Right lobe of liver (tissue), 6 donors: ENCODE measurements at regions not wholly inside any gene's neighbourhood (a gene's known extent, or its start where the extent isn't known, plus 50 kb on each side); places are given as distances from the start of the nearest gene placed in this dataset.
"Not testable (repeated sequence)": the region's sequence is repeated elsewhere in the genome, so short reads cannot be mapped to it uniquely, and the experiment has no call there.

Experiments
- ATAC-seq, 4 donors: fragments of 200-7000 bp; cut with Tn5 transposase; one replicate each; pipeline ENCODE4 v1.9.1; 2020; ENCODE audit warnings: mild to moderate bottlenecking in 4 of 4, moderate library complexity in 4 of 4
- DNase-seq, 3 donors: peaks; one replicate each; pipeline ENCODE4 v3.0.0-alpha.2; 2020
- H3K27ac ChIP-seq, 3 donors: fragments of 200-600 bp; one replicate each; pipeline ENCODE4 v1.8.0; 2022
- H3K27me3 ChIP-seq, 2 donors: fragments of 200-600 bp; one replicate each; pipeline ENCODE4 v1.8.0; 2022
- H3K36me3 ChIP-seq, 4 donors: fragments of 200-600 bp; sonication (generic) in 1 of 4; one replicate each; pipeline versions ENCODE4 v1.5.1 to v1.8.0; 2017 to 2022; ENCODE audit warnings: control low read depth in 1 of 4
- H3K4me1 ChIP-seq, 4 donors: fragments of 200-600 bp; sonication (generic) in 1 of 4; one replicate each; pipeline versions ENCODE4 v1.5.1 to v1.8.0; 2017 to 2022; ENCODE audit warnings: control low read depth in 1 of 4
- H3K4me3 ChIP-seq, 3 donors: fragments of 200-600 bp; one replicate each; pipeline ENCODE4 v1.8.0; 2022
- H3K9me3 ChIP-seq, 4 donors: fragments of 200-600 bp; sonication (generic) in 1 of 4; one replicate each; pipeline versions ENCODE4 v1.5.1 to v1.8.0; 2017 to 2022; ENCODE audit warnings: control low read depth in 1 of 4
- CTCF ChIP-seq, 4 donors: fragments of 200-600 bp in 3 of 4; fragments of 450-650 bp in 1 of 4; IDR thresholded peaks; one replicate each; pipeline versions ENCODE4 v1.5.1 to v1.8.0; 2016 to 2022; ENCODE audit warnings: antibody characterized with exemption in 4 of 4, mild to moderate bottlenecking in 2 of 4
- POLR2A ChIP-seq: fragments of 450-650 bp; IDR thresholded peaks from one replicate; pipeline ENCODE4 v1.6.1; 2017; ENCODE audit warnings: antibody characterized with exemption, mild to moderate bottlenecking
- WGBS: methylation state at CpG from one replicate; pipeline ENCODE4 v1.1.6; 2018; ENCODE audit warnings: low coverage, low lambda C conversion rate; ENCODE audit not compliant: insufficient coverage; ENCODE audit errors: missing lambda C conversion rate; 5-methylcytosine and 5-hydroxymethylcytosine counted together
- intact Hi-C, 2 donors: fragments of 100-400 bp; cut with DNase I; formaldehyde crosslinking; loops; one replicate each; pipeline versions ENCODE4 v1.11.2 to v1.14.1; 2022
- donor health status: DM: no; HTN: yes; CAD: no.
- donor health status: DM: no; HTN: no; CAD: no.
- donor health status: DM: no; HTN: no; CAD: no.
- donor health status: DM: no; HTN: yes; CAD: no.
- donor health status: DM: no; HTN: yes; CAD: no.

DNA sequence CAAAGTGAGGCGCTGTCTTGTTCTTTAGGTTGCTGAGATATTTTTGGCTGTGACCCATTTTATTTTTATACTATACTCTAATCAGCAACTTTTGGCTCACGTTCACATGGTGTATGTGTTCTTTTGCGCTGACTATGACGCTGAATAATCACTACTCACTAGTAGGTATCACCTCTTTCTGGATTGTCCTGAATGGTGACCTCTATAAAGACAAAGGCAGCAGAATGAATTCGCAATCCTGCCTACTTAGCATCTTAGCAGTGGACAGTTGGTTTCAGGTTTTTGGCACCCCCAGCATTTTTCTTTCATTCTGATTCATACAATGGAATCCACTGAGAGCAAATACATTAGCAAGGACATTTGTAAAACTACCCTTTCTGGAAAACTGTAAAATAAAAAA, 351.3 kb downstream of the JRKL start:
- intact Hi-C loops, result no loop called here
- no peaks in the 10 kb centered on the region for H3K9me3 ChIP-seq
- TF ChIP-seq CTCF (IDR thresholded peaks at IDR 0.05), result no peak
- TF ChIP-seq POLR2A, result no peak
- 58% methylated on average over 5 of the region's 5 CpGs for WGBS
- no peak overlapping the region for H3K27ac ChIP-seq
- no peak for ATAC-seq
- H3K27me3 ChIP-seq, result no peaks in the 10 kb centered on the region
- no peak overlapping the region for H3K4me3 ChIP-seq
- no peaks in the 10 kb centered on the region for H3K36me3 ChIP-seq
- DNase-seq, result no peak
- H3K4me1 ChIP-seq, result no peaks in the 10 kb centered on the region

DNA sequence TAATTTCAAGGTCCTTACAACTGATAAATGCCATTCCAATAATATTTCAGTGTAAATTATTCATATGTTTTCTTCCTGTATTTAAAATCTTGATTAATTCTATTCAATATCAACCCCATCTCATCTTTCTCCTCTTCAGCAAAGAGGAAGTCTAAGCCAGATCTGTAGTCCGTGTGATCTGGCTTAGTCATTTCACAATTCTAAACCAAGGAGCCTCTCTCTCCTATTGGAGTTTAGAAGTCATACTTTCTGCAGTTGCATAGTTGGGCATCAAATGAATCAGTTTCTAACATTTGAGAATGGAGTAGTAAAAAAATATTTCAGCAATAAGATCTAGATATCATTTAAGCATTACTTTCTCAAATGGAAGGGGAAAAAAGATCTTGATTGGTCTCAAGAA, 354.9 kb downstream of the JRKL start:
- intact Hi-C loops, result no loop called here
- ATAC-seq (no peak), DNase-seq (no peak)
- no peak overlapping the region for H3K4me3 ChIP-seq
- H3K4me1 ChIP-seq, result no peaks in the 10 kb centered on the region
- H3K27me3 ChIP-seq, result no peaks in the 10 kb centered on the region
- no peak overlapping the region for H3K27ac ChIP-seq
- TF ChIP-seq POLR2A (no peak), CTCF (IDR thresholded peaks at IDR 0.05) (no peak)
- WGBS, result 0% methylated on average over 1 of the region's 1 CpG
- no peaks in the 10 kb centered on the region for H3K9me3 ChIP-seq
- no peaks in the 10 kb centered on the region for H3K36me3 ChIP-seq

DNA sequence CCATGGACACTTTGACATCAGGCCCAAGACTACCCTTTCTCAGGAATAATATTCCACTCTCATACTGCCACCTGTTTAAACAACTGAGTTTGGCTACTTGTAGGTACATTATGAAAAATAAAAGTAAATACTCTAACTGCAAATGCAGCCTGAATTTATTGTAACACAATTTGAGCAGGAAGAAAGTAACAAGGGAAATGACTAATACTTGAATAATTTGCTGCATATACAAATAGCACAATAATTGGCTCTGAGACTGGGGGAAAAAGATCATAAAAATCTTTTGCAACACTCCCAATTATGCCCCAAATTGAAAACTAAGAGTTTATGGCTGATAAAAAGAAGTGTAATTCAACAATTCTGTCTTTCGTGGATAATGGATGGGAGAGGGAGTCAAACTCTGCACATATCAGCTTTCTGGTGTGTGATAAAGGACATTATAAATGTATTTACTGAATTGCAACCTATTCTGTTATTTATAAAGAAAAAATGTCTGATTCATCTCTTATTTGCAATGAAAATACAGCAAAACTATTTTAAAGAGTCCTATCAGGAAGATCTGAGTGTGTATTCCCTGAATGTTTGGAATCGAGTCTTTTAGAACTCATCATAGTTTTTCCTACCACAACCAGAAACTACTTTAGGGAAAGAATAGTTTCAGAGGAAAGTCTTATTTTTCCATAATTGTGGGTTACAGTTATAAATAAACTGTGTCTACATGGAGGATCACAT, 359.0 kb downstream of the JRKL start:
- H3K4me3 ChIP-seq, result no peak overlapping the region
- H3K9me3 ChIP-seq, result no peaks in the 10 kb centered on the region
- no peaks in the 10 kb centered on the region for H3K36me3 ChIP-seq
- intact Hi-C loops, result no loop called here
- 43% methylated on average over 2 of the region's 2 CpGs for WGBS
- DNase-seq (no peak), ATAC-seq (no peak)
- no peak overlapping the region for H3K27ac ChIP-seq
- H3K27me3 ChIP-seq, result no peaks in the 10 kb centered on the region
- TF ChIP-seq POLR2A, result no peak
- no peak for TF ChIP-seq CTCF (IDR thresholded peaks at IDR 0.05)
- no peaks in the 10 kb centered on the region for H3K4me1 ChIP-seq

DNA sequence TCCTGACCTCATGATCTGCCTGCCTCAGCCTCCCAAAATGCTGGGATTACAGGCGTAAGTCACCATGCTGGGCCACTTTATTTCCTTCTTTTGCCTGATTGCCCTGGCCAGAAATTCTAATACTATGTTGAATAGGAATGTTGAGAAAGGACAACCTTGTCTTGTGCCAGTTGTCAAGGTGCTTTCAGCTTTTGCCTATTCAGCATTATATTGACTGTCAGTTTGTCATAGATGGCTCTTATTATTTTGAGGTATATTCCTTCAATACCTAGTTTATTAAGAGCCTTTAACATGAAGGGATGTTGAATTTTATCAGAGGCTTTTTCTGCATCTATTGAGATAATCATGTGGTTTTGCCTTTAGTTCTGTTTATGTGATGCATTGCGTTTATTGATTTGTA, 362.0 kb downstream of the JRKL start:
- WGBS, result 38% methylated on average over 2 of the region's 2 CpGs
- H3K27ac ChIP-seq, H3K36me3 ChIP-seq, H3K4me3 ChIP-seq, H3K27me3 ChIP-seq, intact Hi-C loops, DNase-seq, H3K9me3 ChIP-seq, H3K4me1 ChIP-seq, ATAC-seq: not testable (repeated sequence)

GRCh38 chr11:96752221-96752620, 362.4 kb downstream of the JRKL start:
- Histone ChIP-seq H3K9me3 (no peaks in the 10 kb centered on the region), H3K36me3 (no peaks in the 10 kb centered on the region), H3K4me1 (no peaks in the 10 kb centered on the region), H3K27me3 (no peaks in the 10 kb centered on the region), H3K4me3 (no peak overlapping the region), H3K27ac (no peak overlapping the region)
- ATAC-seq, result no peak
- DNase-seq, result no peak
- TF ChIP-seq POLR2A (no peak), CTCF (IDR thresholded peaks at IDR 0.05) (no peak)
- 31% methylated on average over 2 of the region's 2 CpGs for WGBS
- intact Hi-C loops, result no loop called here
